NB4 (cell line): ENCODE measurements at regions not wholly inside any gene's neighbourhood (a gene's known extent, or its start where the extent isn't known, plus 50 kb on each side); places are given as distances from the start of the nearest gene placed in this dataset.

Source experiments
- DNase-seq: peaks from one replicate; pipeline ENCODE4 v3.0.0; 2010; ENCODE audit warnings: low read depth
- H3K4me3 ChIP-seq: one replicate; pipeline ENCODE4 v1.5.1; 2011; ENCODE audit warnings: mild to moderate bottlenecking, low read depth, low read length, moderate library complexity
- CTCF ChIP-seq: IDR thresholded peaks from one replicate; pipeline ENCODE4 v1.5.1; 2012; ENCODE audit warnings: low read depth, low read length
- MAX ChIP-seq: IDR thresholded peaks from 2 replicates; pipeline ENCODE4 v1.6.1; 2011; ENCODE audit warnings: low read depth, low read length
- MYC ChIP-seq: IDR thresholded peaks from 2 replicates; pipeline ENCODE4 v1.6.1; 2011; ENCODE audit warnings: low read depth, low read length
- POLR2A ChIP-seq: IDR thresholded peaks from 2 replicates; pipeline ENCODE4 v1.6.1; 2011; ENCODE audit warnings: mild to moderate bottlenecking; ENCODE audit not compliant: insufficient read length; ENCODE audit errors: extremely low read depth

- no peak for TF ChIP-seq MAX
- TF ChIP-seq CTCF, result no peak
- TF ChIP-seq MYC, result no peak
- no peak for TF ChIP-seq POLR2A
- H3K4me3 ChIP-seq, result no peak overlapping the region
- no peak for DNase-seq
These were observed 564.7 kb upstream of the COBL start for GRCh38 chr7:51881309-51881708.

- H3K4me3 ChIP-seq, result no peak overlapping the region
- DNase-seq, result no peak
- TF ChIP-seq MAX, result no peak
- TF ChIP-seq CTCF, result no peak
- no peak for TF ChIP-seq MYC
- TF ChIP-seq POLR2A, result no peak
These were observed 562.3 kb upstream of the COBL start for GRCh38 chr7:51878865-51879264.

GRCh38 chr7:51869452-51869851 lies 552.8 kb upstream of the COBL start:
- TF ChIP-seq MAX (no peak), POLR2A (no peak), CTCF (no peak), MYC (no peak)
- no peak overlapping the region for H3K4me3 ChIP-seq

GRCh38 chr7:51867117-51867516 lies 550.5 kb upstream of the COBL start:
- no peak overlapping the region for H3K4me3 ChIP-seq
- no peak for DNase-seq
- TF ChIP-seq MYC, result no peak
- TF ChIP-seq MAX, result no peak
- no peak for TF ChIP-seq POLR2A
- TF ChIP-seq CTCF, result no peak

More at GRCh38 chr7:51869452-51869851, 552.8 kb upstream of the COBL start:
- DNase-seq, result no peak

GRCh38 chr7:51860305-51860704 lies 543.7 kb upstream of the COBL start:
- no peak for DNase-seq
- H3K4me3 ChIP-seq, result no peak overlapping the region
- TF ChIP-seq MYC (no peak), CTCF (no peak)

- no peak for DNase-seq
These were observed 533.5 kb upstream of the COBL start for GRCh38 chr7:51850126-51850525.

More at GRCh38 chr7:51850126-51850525, 533.5 kb upstream of the COBL start:
- H3K4me3 ChIP-seq, result no peak overlapping the region
- TF ChIP-seq MAX, result no peak
- no peak for TF ChIP-seq POLR2A
- no peak for TF ChIP-seq MYC
- TF ChIP-seq CTCF, result no peak
